H1 (cell line): ENCODE measurements at regions not wholly inside any gene's neighbourhood (a gene's known extent, or its start where the extent isn't known, plus 50 kb on each side); places are given as distances from the start of the nearest gene placed in this dataset.

Source experiments
- ATF2 ChIP-seq: IDR thresholded peaks from 2 replicates; pipeline ENCODE4 v1.6.1; 2012; ENCODE audit warnings: low read length, inconsistent platforms
- CBX5 ChIP-seq: fragments of 300-800, 300-1000 bp; sonication (generic); IDR thresholded peaks from 2 replicates; pipeline ENCODE4 v1.7.1; 2016; ENCODE audit warnings: antibody characterized with exemption, low read length, low read depth
- CBX8 ChIP-seq: fragments of 300-800, 300-1000 bp; sonication (generic); IDR thresholded peaks from 2 replicates; pipeline ENCODE4 v1.7.1; 2016; ENCODE audit warnings: low read depth, low read length, borderline replicate concordance
- CTCF ChIP-seq, 3 experiments: IDR thresholded peaks; 1 replicate in 2 of 3; 2 replicates in 1 of 3; pipeline versions ENCODE4 v1.5.1 to v1.6.1; 2011; ENCODE audit warnings: low read length in 3 of 3, mild to moderate bottlenecking in 3 of 3, inconsistent platforms in 2 of 3, low read depth in 1 of 3, moderate library complexity in 1 of 3; ENCODE audit not compliant: insufficient read depth in 1 of 3; ENCODE audit errors: control extremely low read depth in 1 of 3
- POLR2A ChIP-seq, 2 experiments: IDR thresholded peaks; 1 replicate in 1 of 2; 2 replicates in 1 of 2; pipeline ENCODE4 v1.6.1; 2011; ENCODE audit warnings: low read depth in 2 of 2, low read length in 2 of 2, mild to moderate bottlenecking in 2 of 2; ENCODE audit errors: control extremely low read depth in 1 of 2
- TCF12 ChIP-seq: IDR thresholded peaks from 2 replicates; pipeline ENCODE4 v1.6.1; 2011; ENCODE audit warnings: low read depth, mild to moderate bottlenecking, low read length
- USF2 ChIP-seq: IDR thresholded peaks from 2 replicates; pipeline ENCODE4 v1.6.1; 2011; ENCODE audit warnings: low read length, improper control_type of control experiment

GRCh38 chr13:31920727-31921100 lies 110.9 kb upstream of the FRY start:
- TF ChIP-seq POLR2A (IDR thresholded peaks at IDR 0.05; ENCODE audit: control extremely low read depth in 1 of 2, low read depth in 2 of 2, low read length in 2 of 2), result no peak
- TF ChIP-seq CBX5, result no peak
- TF ChIP-seq TCF12, result no peak
- TF ChIP-seq ATF2, result no peak
- TF ChIP-seq CTCF (IDR thresholded peaks at IDR 0.05; ENCODE audit: control extremely low read depth in 1 of 3, insufficient read depth in 1 of 3, low read depth in 1 of 3, low read length in 3 of 3), result no peak
- TF ChIP-seq CBX8, result no peak
- no peak for TF ChIP-seq USF2
